ENCODE measurements at regions not wholly inside any gene's neighbourhood (a gene's known extent, or its start where the extent isn't known, plus 50 kb on each side); places are given as distances from the start of the nearest gene placed in this dataset.
"Not testable (repeated sequence)": the region's sequence is repeated elsewhere in the genome, so short reads cannot be mapped to it uniquely, and the experiment has no call there.

DNA sequence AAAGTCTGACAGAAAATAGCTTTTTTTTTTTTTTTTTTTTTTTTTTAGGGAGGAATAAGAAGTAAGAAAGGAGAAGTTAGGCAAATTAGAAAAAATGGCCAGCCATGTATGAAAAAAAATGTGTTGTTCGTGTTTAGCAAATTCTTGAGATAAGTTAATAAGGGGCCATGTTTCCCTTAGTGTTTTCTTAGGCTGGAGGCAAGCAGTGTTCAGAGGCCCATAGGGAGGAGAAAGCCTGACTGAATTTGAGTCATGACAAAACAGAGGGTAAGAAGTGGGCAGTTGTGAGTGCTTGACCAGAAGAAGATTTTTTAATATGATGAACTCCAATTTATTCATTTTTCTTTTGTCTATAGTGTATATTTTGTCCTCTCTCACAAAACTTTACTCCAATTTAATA lies 766.4 kb downstream of the FAM181B start:
- Histone ChIP-seq H3K4me1 (ENCODE audit: insufficient read depth, insufficient read length) (no peaks in the 10 kb centered on the region), H3K9me3 (ENCODE audit: insufficient read depth, low read length) (no peaks in the 10 kb centered on the region), H3K4me3 (ENCODE audit: insufficient read length, low read depth) (no peak overlapping the region), H3K9ac (ENCODE audit: insufficient read length, low read depth) (no peak overlapping the region), H3K27me3 (ENCODE audit: insufficient read depth, insufficient read length) (no peaks in the 10 kb centered on the region), H3K36me3 (ENCODE audit: insufficient read depth, insufficient read length, low read length) (no peaks in the 10 kb centered on the region)
- DNase-seq (ENCODE audit: low read depth, low spot score), result no peak
- TF ChIP-seq YY1 (IDR thresholded peaks at IDR 0.05; ENCODE audit: insufficient read depth, insufficient read length) (no peak), SUZ12 (IDR thresholded peaks at IDR 0.05; ENCODE audit: extremely low read depth, insufficient read depth, insufficient read length) (no peak), ZNF274 (IDR thresholded peaks at IDR 0.05; ENCODE audit: low read depth, low read length) (no peak)

DNA sequence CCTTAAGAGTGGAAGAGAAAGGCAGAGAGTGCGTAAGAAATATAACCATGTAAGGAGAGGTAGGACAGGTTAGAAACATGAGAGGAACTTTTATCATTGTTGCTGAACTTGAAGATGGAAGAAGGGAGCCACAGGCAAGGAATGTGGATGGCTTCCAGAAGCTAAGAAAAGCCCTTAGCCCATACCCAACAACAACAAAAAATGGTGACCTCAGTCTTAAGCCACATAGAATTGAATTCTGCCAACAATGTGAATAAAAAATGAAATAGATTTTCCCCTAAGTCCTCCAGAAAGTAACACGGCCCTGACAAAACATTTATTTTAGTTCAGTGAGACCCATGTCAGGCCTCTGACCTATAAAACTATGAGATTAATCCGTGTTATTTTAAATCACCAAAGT lies 767.3 kb downstream of the FAM181B start:
- Histone ChIP-seq H3K36me3 (ENCODE audit: insufficient read depth, insufficient read length, low read length) (no peaks in the 10 kb centered on the region), H3K4me1 (ENCODE audit: insufficient read depth, insufficient read length) (no peaks in the 10 kb centered on the region), H3K27me3 (ENCODE audit: insufficient read depth, insufficient read length) (no peaks in the 10 kb centered on the region), H3K4me3 (ENCODE audit: insufficient read length, low read depth) (no peak overlapping the region), H3K9ac (ENCODE audit: insufficient read length, low read depth) (no peak overlapping the region), H3K9me3 (ENCODE audit: insufficient read depth, low read length) (no peaks in the 10 kb centered on the region)
- DNase-seq (ENCODE audit: low read depth, low spot score), result no peak
- TF ChIP-seq YY1 (IDR thresholded peaks at IDR 0.05; ENCODE audit: insufficient read depth, insufficient read length) (no peak), ZNF274 (IDR thresholded peaks at IDR 0.05; ENCODE audit: low read depth, low read length) (no peak), SUZ12 (IDR thresholded peaks at IDR 0.05; ENCODE audit: extremely low read depth, insufficient read depth, insufficient read length) (no peak)

DNA sequence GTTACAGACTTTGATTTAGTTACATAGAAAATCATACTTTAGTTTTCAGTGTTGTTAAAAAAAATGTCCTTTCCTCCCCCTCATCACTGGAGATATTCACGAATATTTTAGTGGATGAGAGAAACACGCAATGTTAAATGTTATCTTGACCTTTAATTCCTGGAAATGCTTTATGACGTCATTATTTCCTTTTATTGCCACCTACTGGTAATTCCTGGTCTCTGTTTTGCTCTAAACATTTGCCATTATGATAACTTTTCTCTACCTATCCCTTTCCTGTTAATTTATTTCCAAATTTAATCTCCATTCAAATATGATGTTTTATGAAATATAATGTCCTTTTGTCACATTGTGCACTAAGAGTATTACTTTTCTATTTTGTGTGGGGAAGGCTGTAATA lies 770.6 kb downstream of the FAM181B start:
- Histone ChIP-seq H3K4me3 (ENCODE audit: insufficient read length, low read depth) (no peak overlapping the region), H3K27me3 (ENCODE audit: insufficient read depth, insufficient read length) (no peaks in the 10 kb centered on the region), H3K4me1 (ENCODE audit: insufficient read depth, insufficient read length) (no peaks in the 10 kb centered on the region), H3K36me3 (ENCODE audit: insufficient read depth, insufficient read length, low read length) (no peaks in the 10 kb centered on the region), H3K9ac (ENCODE audit: insufficient read length, low read depth) (no peak overlapping the region), H3K9me3 (ENCODE audit: insufficient read depth, low read length) (no peaks in the 10 kb centered on the region)
- TF ChIP-seq SUZ12 (IDR thresholded peaks at IDR 0.05; ENCODE audit: extremely low read depth, insufficient read depth, insufficient read length) (no peak), YY1 (IDR thresholded peaks at IDR 0.05; ENCODE audit: insufficient read depth, insufficient read length) (no peak), ZNF274 (IDR thresholded peaks at IDR 0.05; ENCODE audit: low read depth, low read length) (no peak)
- no peak for DNase-seq (ENCODE audit: low read depth, low spot score)

DNA sequence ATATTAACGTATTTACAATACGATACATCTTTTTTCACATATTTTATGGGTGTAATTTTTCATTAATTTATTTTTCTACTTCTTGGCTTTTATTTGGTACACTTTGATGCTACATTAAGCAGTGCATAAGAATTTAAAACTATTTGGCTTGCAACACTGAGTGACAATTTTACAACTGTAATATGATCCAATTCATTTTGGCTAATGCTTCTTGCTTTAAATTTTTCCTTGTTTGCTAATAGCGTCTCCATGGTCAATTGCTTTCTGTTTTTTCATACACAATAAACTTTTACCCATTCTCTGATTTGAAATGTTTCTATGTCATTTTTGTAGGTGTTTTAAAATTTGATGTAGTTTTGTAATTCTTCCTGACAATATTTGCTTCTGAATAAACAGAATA lies 773.2 kb downstream of the FAM181B start:
- Histone ChIP-seq H3K27me3 (ENCODE audit: insufficient read depth, insufficient read length) (no peaks in the 10 kb centered on the region), H3K4me3 (ENCODE audit: insufficient read length, low read depth) (no peak overlapping the region), H3K4me1 (ENCODE audit: insufficient read depth, insufficient read length) (no peaks in the 10 kb centered on the region), H3K9me3 (ENCODE audit: insufficient read depth, low read length) (no peaks in the 10 kb centered on the region), H3K36me3 (ENCODE audit: insufficient read depth, insufficient read length, low read length) (no peaks in the 10 kb centered on the region), H3K9ac (ENCODE audit: insufficient read length, low read depth) (no peak overlapping the region)
- DNase-seq (ENCODE audit: low read depth, low spot score), result no peak
- TF ChIP-seq SUZ12 (IDR thresholded peaks at IDR 0.05; ENCODE audit: extremely low read depth, insufficient read depth, insufficient read length) (no peak), YY1 (IDR thresholded peaks at IDR 0.05; ENCODE audit: insufficient read depth, insufficient read length) (no peak), ZNF274 (IDR thresholded peaks at IDR 0.05; ENCODE audit: low read depth, low read length) (no peak)

DNA sequence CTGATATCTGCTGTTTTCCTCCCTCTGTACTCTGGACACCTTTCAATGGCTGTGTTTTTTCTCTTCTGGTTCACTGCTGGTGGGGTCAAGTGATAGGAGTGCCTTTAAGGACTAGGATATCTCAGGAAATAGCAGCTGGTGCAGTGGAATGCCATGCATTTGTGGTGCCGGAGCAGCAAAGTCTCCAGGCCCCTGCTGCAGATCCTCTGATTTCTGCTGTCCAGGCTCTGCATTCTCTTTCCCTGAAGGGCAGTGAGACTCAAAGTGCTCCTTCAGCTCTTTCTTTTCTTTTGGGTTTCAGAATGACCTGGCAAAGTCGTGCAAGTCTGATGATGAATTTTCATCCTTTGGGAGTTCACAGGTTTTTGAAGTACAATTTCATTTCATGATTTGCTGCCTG lies 774.3 kb downstream of the FAM181B start:
- H3K27me3 ChIP-seq (ENCODE audit: insufficient read depth, insufficient read length), result no peaks in the 10 kb centered on the region
- TF ChIP-seq YY1 (IDR thresholded peaks at IDR 0.05; ENCODE audit: insufficient read depth, insufficient read length) (no peak), SUZ12 (IDR thresholded peaks at IDR 0.05; ENCODE audit: extremely low read depth, insufficient read depth, insufficient read length) (no peak), ZNF274 (IDR thresholded peaks at IDR 0.05; ENCODE audit: low read depth, low read length) (no peak)
- no peaks in the 10 kb centered on the region for H3K9me3 ChIP-seq (ENCODE audit: insufficient read depth, low read length)
- no peak overlapping the region for H3K4me3 ChIP-seq (ENCODE audit: insufficient read length, low read depth)
- no peaks in the 10 kb centered on the region for H3K36me3 ChIP-seq (ENCODE audit: insufficient read depth, insufficient read length, low read length)
- H3K9ac ChIP-seq (ENCODE audit: insufficient read length, low read depth), result no peak overlapping the region
- H3K4me1 ChIP-seq (ENCODE audit: insufficient read depth, insufficient read length), result no peaks in the 10 kb centered on the region
- DNase-seq (ENCODE audit: low read depth, low spot score), result peak; percentile 20

DNA sequence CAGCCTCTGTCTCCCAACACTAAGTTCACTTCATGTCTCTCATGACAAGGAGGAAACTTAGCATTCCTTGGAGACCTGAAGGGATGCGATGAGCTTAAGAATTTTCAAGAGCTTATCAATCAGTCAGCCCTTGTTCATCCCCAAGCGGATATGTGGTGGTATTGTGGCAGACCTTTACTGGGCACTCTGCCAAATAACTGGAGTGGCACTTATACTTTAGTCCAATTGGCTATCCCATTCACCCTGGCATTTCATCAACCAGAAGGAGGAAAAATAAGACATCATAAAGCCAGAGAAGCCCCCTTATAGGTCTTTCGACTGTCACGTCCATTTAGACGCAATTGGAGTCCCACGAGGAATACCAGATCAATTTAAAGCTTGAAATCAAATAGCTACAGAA lies 779.4 kb downstream of the FAM181B start:
- H3K4me3 ChIP-seq (ENCODE audit: insufficient read length, low read depth); H3K4me1 ChIP-seq (ENCODE audit: insufficient read depth, insufficient read length); H3K9me3 ChIP-seq (ENCODE audit: insufficient read depth, low read length); H3K27me3 ChIP-seq (ENCODE audit: insufficient read depth, insufficient read length); DNase-seq (ENCODE audit: low read depth, low spot score); H3K9ac ChIP-seq (ENCODE audit: insufficient read length, low read depth); H3K36me3 ChIP-seq (ENCODE audit: insufficient read depth, insufficient read length, low read length): not testable (repeated sequence)

GRCh38 chr11:81946831-81947230 lies 786.8 kb downstream of the FAM181B start:
- DNase-seq (ENCODE audit: low read depth, low spot score), result no peak
- no peaks in the 10 kb centered on the region for H3K36me3 ChIP-seq (ENCODE audit: insufficient read depth, insufficient read length, low read length)
- no peaks in the 10 kb centered on the region for H3K4me1 ChIP-seq (ENCODE audit: insufficient read depth, insufficient read length)
- H3K4me3 ChIP-seq (ENCODE audit: insufficient read length, low read depth), result no peak overlapping the region
- no peaks in the 10 kb centered on the region for H3K9me3 ChIP-seq (ENCODE audit: insufficient read depth, low read length)
- no peak for TF ChIP-seq YY1 (IDR thresholded peaks at IDR 0.05; ENCODE audit: insufficient read depth, insufficient read length)
- TF ChIP-seq SUZ12 (IDR thresholded peaks at IDR 0.05; ENCODE audit: extremely low read depth, insufficient read depth, insufficient read length), result no peak
- TF ChIP-seq ZNF274 (IDR thresholded peaks at IDR 0.05; ENCODE audit: low read depth, low read length), result no peak
- no peaks in the 10 kb centered on the region for H3K27me3 ChIP-seq (ENCODE audit: insufficient read depth, insufficient read length)
- H3K9ac ChIP-seq (ENCODE audit: insufficient read length, low read depth), result no peak overlapping the region

DNA sequence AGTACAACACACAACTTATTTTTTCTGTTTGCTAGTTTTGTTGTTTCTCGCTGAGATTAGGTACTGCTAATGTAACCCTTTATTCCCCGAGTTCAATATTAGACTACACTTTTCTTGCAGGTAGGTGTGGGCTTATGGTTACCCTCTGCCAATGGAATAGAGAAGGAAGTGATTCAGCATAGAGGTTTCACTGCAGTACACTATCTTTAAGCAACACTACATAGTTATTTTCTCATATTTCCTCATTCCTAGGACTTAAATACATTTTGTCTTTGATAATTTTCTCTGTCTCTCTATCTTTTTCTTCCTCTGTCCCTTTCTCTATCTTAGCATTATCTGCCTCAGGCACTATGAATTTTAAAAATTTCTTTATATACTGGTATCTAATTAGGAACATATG lies 791.0 kb downstream of the FAM181B start:
- Histone ChIP-seq H3K9me3 (ENCODE audit: insufficient read depth, low read length) (no peaks in the 10 kb centered on the region), H3K36me3 (ENCODE audit: insufficient read depth, insufficient read length, low read length) (no peaks in the 10 kb centered on the region), H3K27me3 (ENCODE audit: insufficient read depth, insufficient read length) (no peaks in the 10 kb centered on the region), H3K4me1 (ENCODE audit: insufficient read depth, insufficient read length) (no peaks in the 10 kb centered on the region), H3K9ac (ENCODE audit: insufficient read length, low read depth) (no peak overlapping the region), H3K4me3 (ENCODE audit: insufficient read length, low read depth) (no peak overlapping the region)
- TF ChIP-seq SUZ12 (IDR thresholded peaks at IDR 0.05; ENCODE audit: extremely low read depth, insufficient read depth, insufficient read length) (no peak), ZNF274 (IDR thresholded peaks at IDR 0.05; ENCODE audit: low read depth, low read length) (no peak), YY1 (IDR thresholded peaks at IDR 0.05; ENCODE audit: insufficient read depth, insufficient read length) (no peak)
- DNase-seq (ENCODE audit: low read depth, low spot score), result no peak
